Mesenchymal stem cell (in vitro differentiated cells and primary cell): ENCODE measurements at regions not wholly inside any gene's neighbourhood (a gene's known extent, or its start where the extent isn't known, plus 50 kb on each side); places are given as distances from the start of the nearest gene placed in this dataset.

Experiments
- DNase-seq: peaks from one replicate; pipeline ENCODE4 v3.0.0-alpha.2; 2013
- H2AFZ ChIP-seq: one replicate; pipeline ENCODE4 v1.6.1; 2013; ENCODE audit warnings: low read depth, mild to moderate bottlenecking, control low read depth, inconsistent platforms, low read length, moderate library complexity
- H2AK5ac ChIP-seq: 2 replicates; pipeline ENCODE4 v1.6.1; 2013; ENCODE audit warnings: low read length, moderate library complexity, mild to moderate bottlenecking, inconsistent platforms; ENCODE audit not compliant: severe bottlenecking
- H2BK120ac ChIP-seq: one replicate; pipeline ENCODE4 v1.6.1; 2013; ENCODE audit warnings: low read depth, mild to moderate bottlenecking, inconsistent platforms, low read length, moderate library complexity
- H2BK12ac ChIP-seq, 2 experiments: one replicate each; pipeline ENCODE4 v1.6.1; 2013; ENCODE audit warnings: inconsistent platforms in 2 of 2, low read length in 2 of 2, mild to moderate bottlenecking in 2 of 2, moderate library complexity in 2 of 2, control low read depth in 1 of 2
- H2BK15ac ChIP-seq: one replicate; pipeline ENCODE4 v1.6.1; 2013; ENCODE audit warnings: mild to moderate bottlenecking, low read depth, inconsistent platforms; ENCODE audit not compliant: poor library complexity, severe bottlenecking
- H2BK5ac ChIP-seq: 2 replicates; pipeline ENCODE4 v1.6.1; 2013; ENCODE audit warnings: low read depth, mild to moderate bottlenecking, low read length, control low read depth, inconsistent platforms; ENCODE audit not compliant: poor library complexity, severe bottlenecking
- H3K14ac ChIP-seq, 2 experiments: one replicate each; pipeline ENCODE4 v1.6.1; 2013; ENCODE audit warnings: inconsistent platforms in 2 of 2, low read length in 2 of 2, control low read depth in 1 of 2, mild to moderate bottlenecking in 1 of 2, moderate library complexity in 1 of 2
- H3K18ac ChIP-seq, 2 experiments: one replicate each; pipeline ENCODE4 v1.6.1; 2013; ENCODE audit warnings: inconsistent platforms in 2 of 2, low read length in 2 of 2, control low read depth in 1 of 2, low read depth in 1 of 2, mild to moderate bottlenecking in 1 of 2
- H3K23ac ChIP-seq, 2 experiments: one replicate each; pipeline ENCODE4 v1.6.1; 2013; ENCODE audit warnings: inconsistent platforms in 2 of 2, low read length in 2 of 2, mild to moderate bottlenecking in 2 of 2, moderate library complexity in 2 of 2, control low read depth in 1 of 2
- H3K27ac ChIP-seq: 2 replicates; pipeline ENCODE4 v1.5.1; 2013; ENCODE audit warnings: mild to moderate bottlenecking, moderate library complexity, low read length, control low read depth, inconsistent platforms; ENCODE audit not compliant: poor library complexity, severe bottlenecking
- H3K27me3 ChIP-seq, 2 experiments: 2 replicates each; pipeline versions ENCODE4 v1.6.1 to v1.7.0; 2013; ENCODE audit warnings: low read length in 2 of 2, mild to moderate bottlenecking in 2 of 2, moderate library complexity in 2 of 2, control low read depth in 1 of 2, inconsistent platforms in 1 of 2; ENCODE audit not compliant: control insufficient read depth in 1 of 2, insufficient read depth in 1 of 2
- H3K36me3 ChIP-seq, 2 experiments: 2 replicates each; pipeline versions ENCODE4 v1.6.1 to v1.7.0; 2013; ENCODE audit warnings: low read length in 2 of 2, control low read depth in 1 of 2, inconsistent platforms in 1 of 2, low read depth in 1 of 2, mild to moderate bottlenecking in 1 of 2; ENCODE audit not compliant: insufficient read depth in 2 of 2, control insufficient read depth in 1 of 2
- H3K4ac ChIP-seq, 2 experiments: one replicate each; pipeline ENCODE4 v1.6.1; 2013; ENCODE audit warnings: inconsistent platforms in 2 of 2, low read length in 2 of 2, mild to moderate bottlenecking in 2 of 2, moderate library complexity in 2 of 2, control low read depth in 1 of 2, low read depth in 1 of 2
- H3K4me1 ChIP-seq: 2 replicates; pipeline ENCODE4 v1.6.1; 2013; ENCODE audit warnings: low read depth, low read length, control low read depth; ENCODE audit not compliant: control insufficient read depth, insufficient read depth
- H3K4me2 ChIP-seq: 2 replicates; pipeline ENCODE4 v1.6.1; 2013; ENCODE audit warnings: low read length, mild to moderate bottlenecking, inconsistent platforms; ENCODE audit not compliant: poor library complexity, severe bottlenecking
- H3K4me3 ChIP-seq, 2 experiments: 2 replicates each; pipeline versions ENCODE4 v1.5.1 to v1.7.0; 2013; ENCODE audit warnings: low read length in 2 of 2, mild to moderate bottlenecking in 2 of 2, control low read depth in 1 of 2, low read depth in 1 of 2; ENCODE audit not compliant: insufficient read depth in 1 of 2
- H3K79me1 ChIP-seq: replicated peaks from 2 replicates; pipeline ENCODE4 v1.6.1; 2013; ENCODE audit warnings: mild to moderate bottlenecking, control low read depth, low read length, inconsistent platforms; ENCODE audit not compliant: poor library complexity, severe bottlenecking
- H3K9ac ChIP-seq: 2 replicates; pipeline ENCODE4 v1.7.0; 2013; ENCODE audit warnings: mild to moderate bottlenecking, low read length, moderate library complexity
- H3K9me3 ChIP-seq: 2 replicates; pipeline ENCODE4 v1.7.0; 2013; ENCODE audit warnings: mild to moderate bottlenecking, low read length; ENCODE audit not compliant: control insufficient read depth
- H4K8ac ChIP-seq: one replicate; pipeline ENCODE4 v1.6.1; 2013; ENCODE audit warnings: inconsistent platforms, mild to moderate bottlenecking, low read length, moderate library complexity
- H4K91ac ChIP-seq: one replicate; pipeline ENCODE4 v1.6.1; 2013; ENCODE audit warnings: mild to moderate bottlenecking, low read length, inconsistent platforms
- WGBS: methylation state at CpG from one replicate; pipeline ENCODE4 v1.1.7; 2013; ENCODE audit warnings: mixed read lengths; 5-methylcytosine and 5-hydroxymethylcytosine counted together

- no peak overlapping the region for H2BK5ac ChIP-seq
- H3K18ac ChIP-seq = no peak overlapping the region
- H3K4me3 ChIP-seq = no peak overlapping the region
- H2AFZ ChIP-seq = no peak overlapping the region
- no peak overlapping the region for H2BK120ac ChIP-seq
- H3K79me1 ChIP-seq = no peaks in the 10 kb centered on the region
- no peak overlapping the region for H3K14ac ChIP-seq
- H4K8ac ChIP-seq = no peak overlapping the region
- no peak overlapping the region for H2BK12ac ChIP-seq
- no peak overlapping the region for H3K4ac ChIP-seq
- H2BK15ac ChIP-seq = no peak overlapping the region
- no peak overlapping the region for H3K23ac ChIP-seq
- DNase-seq = no peak
- no peak overlapping the region for H3K27ac ChIP-seq
- H3K9me3 ChIP-seq = no peaks in the 10 kb centered on the region
- no peaks in the 10 kb centered on the region for H3K27me3 ChIP-seq
- no peak overlapping the region for H3K9ac ChIP-seq
- H2AK5ac ChIP-seq = no peak overlapping the region
- no peaks in the 10 kb centered on the region for H3K36me3 ChIP-seq
- 90% methylated on average over 2 of the region's 3 CpGs for WGBS
- no peaks in the 10 kb centered on the region for H3K4me1 ChIP-seq
- H4K91ac ChIP-seq = no peak overlapping the region
- no peak overlapping the region for H3K4me2 ChIP-seq
Observed at GRCh38 chr13:87398047-87398446, 273.1 kb upstream of the SLITRK5 start.

- no peaks in the 10 kb centered on the region for H3K4me1 ChIP-seq
- H2BK120ac ChIP-seq = no peak overlapping the region
- H3K27me3 ChIP-seq = no peaks in the 10 kb centered on the region
- H3K18ac ChIP-seq = no peak overlapping the region
- no peak overlapping the region for H2BK15ac ChIP-seq
- H3K36me3 ChIP-seq = no peaks in the 10 kb centered on the region
- H2AFZ ChIP-seq = no peak overlapping the region
- DNase-seq = no peak
- no peak overlapping the region for H3K23ac ChIP-seq
- no peak overlapping the region for H4K91ac ChIP-seq
- 31% methylated on average over 3 of the region's 4 CpGs for WGBS
- no peak overlapping the region for H3K4me3 ChIP-seq
- no peak overlapping the region for H3K27ac ChIP-seq
- no peak overlapping the region for H3K9ac ChIP-seq
- no peak overlapping the region for H2BK5ac ChIP-seq
- H3K4me2 ChIP-seq = no peak overlapping the region
- H4K8ac ChIP-seq = no peak overlapping the region
- no peak overlapping the region for H3K4ac ChIP-seq
- H2BK12ac ChIP-seq = no peak overlapping the region
- no peak overlapping the region for H2AK5ac ChIP-seq
- H3K79me1 ChIP-seq = no peaks in the 10 kb centered on the region
- H3K9me3 ChIP-seq = no peaks in the 10 kb centered on the region
- H3K14ac ChIP-seq = no peak overlapping the region
Observed at GRCh38 chr13:87403748-87404432, 267.3 kb upstream of the SLITRK5 start.

- no peak overlapping the region for H2AK5ac ChIP-seq
- H3K79me1 ChIP-seq = no peaks in the 10 kb centered on the region
- H3K27me3 ChIP-seq = no peaks in the 10 kb centered on the region
- no peak overlapping the region for H3K4ac ChIP-seq
- no peaks in the 10 kb centered on the region for H3K9me3 ChIP-seq
- H3K4me2 ChIP-seq = no peak overlapping the region
- no peak overlapping the region for H4K8ac ChIP-seq
- no peak overlapping the region for H2BK12ac ChIP-seq
- H3K27ac ChIP-seq = no peak overlapping the region
- H3K23ac ChIP-seq = no peak overlapping the region
- no peak overlapping the region for H2AFZ ChIP-seq
- no peak overlapping the region for H3K18ac ChIP-seq
- H4K91ac ChIP-seq = no peak overlapping the region
- no peaks in the 10 kb centered on the region for H3K4me1 ChIP-seq
- no peak overlapping the region for H2BK120ac ChIP-seq
- no peak for DNase-seq
- no peak overlapping the region for H3K4me3 ChIP-seq
- H2BK5ac ChIP-seq = no peak overlapping the region
- no peaks in the 10 kb centered on the region for H3K36me3 ChIP-seq
- no peak overlapping the region for H3K14ac ChIP-seq
- no peak overlapping the region for H3K9ac ChIP-seq
- H2BK15ac ChIP-seq = no peak overlapping the region
Observed at GRCh38 chr13:87426742-87427141, 244.4 kb upstream of the SLITRK5 start.

- H3K14ac ChIP-seq = no peak overlapping the region
- 69% methylated on average over 1 of the region's 2 CpGs for WGBS
- H3K18ac ChIP-seq = no peak overlapping the region
Observed at GRCh38 chr13:87444135-87444534, 227.0 kb upstream of the SLITRK5 start.

More at GRCh38 chr13:87444135-87444534, 227.0 kb upstream of the SLITRK5 start:
- H3K9ac ChIP-seq = no peak overlapping the region
- no peak overlapping the region for H3K23ac ChIP-seq
- no peak overlapping the region for H3K4me3 ChIP-seq
- H3K27me3 ChIP-seq = no peaks in the 10 kb centered on the region
- no peak overlapping the region for H3K4ac ChIP-seq
- H4K91ac ChIP-seq = no peak overlapping the region
- H2BK5ac ChIP-seq = no peak overlapping the region
- H3K79me1 ChIP-seq = no peaks in the 10 kb centered on the region
- no peak overlapping the region for H4K8ac ChIP-seq
- no peak overlapping the region for H2BK15ac ChIP-seq
- H2AFZ ChIP-seq = no peak overlapping the region
- DNase-seq = no peak
- H2AK5ac ChIP-seq = no peak overlapping the region
- no peak overlapping the region for H2BK120ac ChIP-seq
- no peak overlapping the region for H3K27ac ChIP-seq
- no peaks in the 10 kb centered on the region for H3K4me1 ChIP-seq
- no peak overlapping the region for H2BK12ac ChIP-seq
- no peaks in the 10 kb centered on the region for H3K9me3 ChIP-seq
- H3K36me3 ChIP-seq = no peaks in the 10 kb centered on the region
- no peak overlapping the region for H3K4me2 ChIP-seq
